GM12878 (cell line): ENCODE measurements at regions not wholly inside any gene's neighbourhood (a gene's known extent, or its start where the extent isn't known, plus 50 kb on each side); places are given as distances from the start of the nearest gene placed in this dataset.

ENCODE experiments used
- ATAC-seq: fragments of 200-7000 bp; cut with Tn5 transposase; 3 replicates; pipeline ENCODE4 v1.9.1; 2020; ENCODE audit warnings: mild to moderate bottlenecking, moderate library complexity
- BruUV-seq: library from RNA; stranded (reverse); fragments of 400-500 nt; replicated peaks from 2 replicates; lab custom pipeline; 2021; lab: Mats Ljungman, UMichigan
- CTCF ChIA-PET: fragments of 300-600 bp; sonication (Branson Sonifier 250); formaldehyde crosslinking; extraction: SDS; loops from one replicate; lab custom pipeline; 2021; ENCODE audit warnings: inconsistent platforms; lab: Yijun Ruan, JAX
- POLR2A ChIA-PET: fragments of 350-600 bp; formaldehyde crosslinking; extraction: SDS; loops from one replicate; lab custom pipeline; 2021; ENCODE audit warnings: inconsistent platforms; lab: Charles Lee
- RAD21 ChIA-PET: fragments of 300-600 bp; sonication (Branson Sonifier 250); formaldehyde crosslinking; loops from one replicate; lab custom pipeline; 2023; ENCODE audit warnings: antibody characterized with exemption; ENCODE audit not compliant: unreplicated experiment; lab: Charles Lee
- SMC1A ChIA-PET: fragments of 300-600 bp; sonication (Branson Sonifier 250); formaldehyde crosslinking; loops from one replicate; lab custom pipeline; 2023; ENCODE audit not compliant: unreplicated experiment, uncharacterized antibody; lab: Charles Lee
- DNase-seq: peaks from one replicate; pipeline ENCODE4 v3.0.0-alpha.2; 2011; ENCODE audit warnings: low read depth, low spot score
- FAIRE-seq: peaks from 3 replicates; lab custom pipeline; 2011; peaks lifted over from hg19 to GRCh38; lab: Jason Lieb, UNC
- H2AFZ ChIP-seq: 2 replicates; pipeline ENCODE4 v1.6.0; 2011; ENCODE audit warnings: low read depth, low read length, control low read depth; ENCODE audit not compliant: control insufficient read depth
- H3K27ac ChIP-seq: 2 replicates; pipeline ENCODE4 v1.5.1; 2011; ENCODE audit warnings: control low read depth; ENCODE audit not compliant: control insufficient read depth, insufficient read depth
- H3K27me3 ChIP-seq, 2 experiments: replicated peaks in 1 of 2; 2 replicates each; pipeline versions ENCODE4 v1.6.0 to v1.6.1; 2011; ENCODE audit warnings: low read length in 1 of 2; ENCODE audit not compliant: control insufficient read depth in 2 of 2, insufficient read depth in 2 of 2
- H3K36me3 ChIP-seq, 2 experiments: 2 replicates each; pipeline ENCODE4 v1.5.1; 2011; ENCODE audit warnings: low read length in 1 of 2; ENCODE audit not compliant: control insufficient read depth in 2 of 2, insufficient read depth in 2 of 2
- H3K4me1 ChIP-seq: 2 replicates; pipeline ENCODE4 v1.6.1; 2011; ENCODE audit warnings: mild to moderate bottlenecking, low read length, moderate library complexity, mixed read lengths; ENCODE audit not compliant: control insufficient read depth, insufficient read depth
- H3K4me2 ChIP-seq: 2 replicates; pipeline ENCODE4 v1.6.0; 2011; ENCODE audit warnings: control low read depth; ENCODE audit not compliant: control insufficient read depth, insufficient read depth
- H3K4me3 ChIP-seq: fragments of 200-600 bp; sonication (generic); 2 replicates; pipeline ENCODE4 v1.5.1; 2016
- H3K79me2 ChIP-seq: 2 replicates; pipeline ENCODE4 v1.6.0; 2011; ENCODE audit warnings: low read length; ENCODE audit not compliant: control insufficient read depth, insufficient read depth
- H3K9ac ChIP-seq: 2 replicates; pipeline ENCODE4 v1.8.0; 2011; ENCODE audit warnings: low read length, control low read depth, mixed read lengths; ENCODE audit not compliant: control insufficient read depth, insufficient read depth
- H3K9me3 ChIP-seq: replicated peaks from 3 replicates; pipeline ENCODE4 v1.5.1; 2011; ENCODE audit warnings: mild to moderate bottlenecking, low read length; ENCODE audit not compliant: control insufficient read depth, insufficient read depth
- H4K20me1 ChIP-seq: 2 replicates; pipeline ENCODE4 v1.6.0; 2011; ENCODE audit not compliant: control insufficient read depth, insufficient read depth
- CBFB ChIP-seq: IDR thresholded peaks from 2 replicates; pipeline ENCODE4 v1.6.1; 2016; ENCODE audit warnings: antibody characterized with exemption, low read depth
- ELK1 ChIP-seq: IDR thresholded peaks from 2 replicates; pipeline ENCODE4 v1.6.1; 2012; ENCODE audit warnings: low read depth, low read length, improper control_type of control experiment
- FOXM1 ChIP-seq: IDR thresholded peaks from 2 replicates; pipeline ENCODE4 v1.6.1; 2012; ENCODE audit warnings: low read depth, mild to moderate bottlenecking, inconsistent platforms, low read length, moderate library complexity
- HCFC1 ChIP-seq: fragments of 150-350 bp; IDR thresholded peaks from 2 replicates; pipeline ENCODE4 v1.6.1; 2014; ENCODE audit warnings: low read length
- NRF1 ChIP-seq: conservative IDR thresholded peaks from 2 replicates; pipeline ENCODE4 v1.6.1; 2011; ENCODE audit warnings: mild to moderate bottlenecking, low read depth, low read length, improper control_type of control experiment
- POLR2A ChIP-seq: IDR thresholded peaks from 2 replicates; pipeline ENCODE4 v1.6.1; 2011; ENCODE audit warnings: low read depth, mild to moderate bottlenecking, low read length
- RCOR1 ChIP-seq: conservative IDR thresholded peaks from 2 replicates; pipeline ENCODE4 v1.6.1; 2012; ENCODE audit warnings: low read depth, low read length, improper control_type of control experiment
- USF2 ChIP-seq: IDR thresholded peaks from 2 replicates; pipeline ENCODE4 v1.6.1; 2011; ENCODE audit warnings: low read depth, low read length, improper control_type of control experiment, borderline replicate concordance
- WGBS: methylation state at CpG from one replicate; pipeline ENCODE4 v1.1.6; 2016; ENCODE audit warnings: low lambda C conversion rate; ENCODE audit not compliant: insufficient replicate concordance, insufficient coverage; ENCODE audit errors: missing lambda C conversion rate; 5-methylcytosine and 5-hydroxymethylcytosine counted together
- in situ Hi-C: fragments of 300-500 bp; cut with MboI; formaldehyde crosslinking; loops from 9 replicates; pipeline ENCODE4 v1.14.3; 2018; ENCODE audit warnings: mixed read lengths
- intact Hi-C: fragments of 100-400 bp; cut with micrococcal nuclease; formaldehyde crosslinking; loops from one replicate; pipeline ENCODE4 v1.14.2; 2022; ENCODE audit not compliant: unreplicated experiment
- TF ChIP-seq, protein P1 (sequence below): fragments of 450-650 bp; IDR thresholded peaks from 2 replicates; pipeline ENCODE4 v1.6.1; 2017; ENCODE audit warnings: borderline replicate concordance
- TF ChIP-seq, protein P2 (sequence below): fragments of 450-650 bp; IDR thresholded peaks from 2 replicates; pipeline ENCODE4 v1.6.1; 2017; ENCODE audit warnings: antibody characterized with exemption, mild to moderate bottlenecking, moderate library complexity

DNA sequence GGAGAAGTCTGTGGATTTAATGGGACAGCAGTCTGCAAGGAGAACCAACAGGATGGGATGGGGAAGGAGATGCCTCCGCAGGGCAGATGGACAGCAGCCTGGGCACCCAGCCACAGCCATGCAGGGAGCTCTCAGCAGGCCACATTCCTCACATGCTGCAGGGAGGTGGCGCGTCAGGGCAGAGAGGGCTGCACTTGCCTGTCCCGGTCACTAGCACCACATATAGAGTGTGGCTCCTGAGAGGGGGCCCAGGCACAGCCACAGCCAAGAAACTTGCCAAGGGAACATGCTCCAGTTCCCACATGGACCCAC lies 86.8 kb upstream of the ZMIZ1 start:
- intact Hi-C loops (no loop called here), in situ Hi-C loops (no loop called here)
- CTCF ChIA-PET = interaction anchor here (1.0 kb wide), 1 partner anchor 28 kb away, joined by 4 read pairs; no protein-coding TSS in a partner anchor
- Histone ChIP-seq H3K36me3 (no peaks in the 10 kb centered on the region), H3K9me3 (no peaks in the 10 kb centered on the region), H3K9ac (no peak overlapping the region), H3K79me2 (no peaks in the 10 kb centered on the region), H4K20me1 (no peaks in the 10 kb centered on the region), H3K27me3 (peaks cover 0 to 2% of the 10 kb centered on the region in 2 experiments; a peak in 2 of 4 replicates), H2AFZ (no peak overlapping the region), H3K4me1 (peaks cover 5% of the 10 kb centered on the region; the same call in 1 of the 2 replicates), H3K4me2 (no peak overlapping the region), H3K4me3 (no peak overlapping the region), H3K27ac (no peak overlapping the region)
- no peak for FAIRE-seq
- SMC1A ChIA-PET = no interaction called here
- TF ChIP-seq POLR2A = no peak
- TF ChIP-seq CBFB = no peak
- TF ChIP-seq ELK1 = no peak
- no peak for TF ChIP-seq USF2
- no peak for TF ChIP-seq FOXM1
- TF ChIP-seq, protein P1, sequence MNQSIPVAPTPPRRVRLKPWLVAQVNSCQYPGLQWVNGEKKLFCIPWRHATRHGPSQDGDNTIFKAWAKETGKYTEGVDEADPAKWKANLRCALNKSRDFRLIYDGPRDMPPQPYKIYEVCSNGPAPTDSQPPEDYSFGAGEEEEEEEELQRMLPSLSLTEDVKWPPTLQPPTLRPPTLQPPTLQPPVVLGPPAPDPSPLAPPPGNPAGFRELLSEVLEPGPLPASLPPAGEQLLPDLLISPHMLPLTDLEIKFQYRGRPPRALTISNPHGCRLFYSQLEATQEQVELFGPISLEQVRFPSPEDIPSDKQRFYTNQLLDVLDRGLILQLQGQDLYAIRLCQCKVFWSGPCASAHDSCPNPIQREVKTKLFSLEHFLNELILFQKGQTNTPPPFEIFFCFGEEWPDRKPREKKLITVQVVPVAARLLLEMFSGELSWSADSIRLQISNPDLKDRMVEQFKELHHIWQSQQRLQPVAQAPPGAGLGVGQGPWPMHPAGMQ = no peak
- TF ChIP-seq RCOR1 = no peak
- no peak for TF ChIP-seq HCFC1
- no peak for TF ChIP-seq NRF1
- TF ChIP-seq, protein P2, sequence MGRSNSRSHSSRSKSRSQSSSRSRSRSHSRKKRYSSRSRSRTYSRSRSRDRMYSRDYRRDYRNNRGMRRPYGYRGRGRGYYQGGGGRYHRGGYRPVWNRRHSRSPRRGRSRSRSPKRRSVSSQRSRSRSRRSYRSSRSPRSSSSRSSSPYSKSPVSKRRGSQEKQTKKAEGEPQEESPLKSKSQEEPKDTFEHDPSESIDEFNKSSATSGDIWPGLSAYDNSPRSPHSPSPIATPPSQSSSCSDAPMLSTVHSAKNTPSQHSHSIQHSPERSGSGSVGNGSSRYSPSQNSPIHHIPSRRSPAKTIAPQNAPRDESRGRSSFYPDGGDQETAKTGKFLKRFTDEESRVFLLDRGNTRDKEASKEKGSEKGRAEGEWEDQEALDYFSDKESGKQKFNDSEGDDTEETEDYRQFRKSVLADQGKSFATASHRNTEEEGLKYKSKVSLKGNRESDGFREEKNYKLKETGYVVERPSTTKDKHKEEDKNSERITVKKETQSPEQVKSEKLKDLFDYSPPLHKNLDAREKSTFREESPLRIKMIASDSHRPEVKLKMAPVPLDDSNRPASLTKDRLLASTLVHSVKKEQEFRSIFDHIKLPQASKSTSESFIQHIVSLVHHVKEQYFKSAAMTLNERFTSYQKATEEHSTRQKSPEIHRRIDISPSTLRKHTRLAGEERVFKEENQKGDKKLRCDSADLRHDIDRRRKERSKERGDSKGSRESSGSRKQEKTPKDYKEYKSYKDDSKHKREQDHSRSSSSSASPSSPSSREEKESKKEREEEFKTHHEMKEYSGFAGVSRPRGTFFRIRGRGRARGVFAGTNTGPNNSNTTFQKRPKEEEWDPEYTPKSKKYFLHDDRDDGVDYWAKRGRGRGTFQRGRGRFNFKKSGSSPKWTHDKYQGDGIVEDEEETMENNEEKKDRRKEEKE = no peak
- BruUV-seq = no TSS peak
- 76% methylated on average over 4 of the region's 4 CpGs for WGBS
- POLR2A ChIA-PET = no interaction called here
- peak; percentile 12; the same call in 2 of the 3 replicates for ATAC-seq
- RAD21 ChIA-PET = no interaction called here
- no peak for DNase-seq
